Neural cell (in vitro differentiated cells): ENCODE measurements at regions not wholly inside any gene's neighbourhood (a gene's known extent, or its start where the extent isn't known, plus 50 kb on each side); places are given as distances from the start of the nearest gene placed in this dataset.

ENCODE experiments used
- H2AFZ ChIP-seq: fragments of 200-600, 300-800 bp; sonication (generic), shearing (Covaris generic); 2 replicates; pipeline ENCODE4 v1.6.0; 2014; ENCODE audit warnings: low read depth, mild to moderate bottlenecking, antibody characterized with exemption, low read length, moderate library complexity
- H3F3A ChIP-seq: fragments of 200-600 bp; shearing (Covaris generic); 2 replicates; pipeline ENCODE4 v1.6.1; 2016; ENCODE audit warnings: mild to moderate bottlenecking, moderate library complexity, mixed read lengths, antibody characterized with exemption, low read length; ENCODE audit not compliant: insufficient read depth, poor library complexity, severe bottlenecking
- H3K27ac ChIP-seq: fragments of 200-600, 300-800 bp; sonication (generic), shearing (Covaris generic); 2 replicates; pipeline ENCODE4 v1.5.1; 2014; ENCODE audit warnings: mild to moderate bottlenecking, low read length, moderate library complexity
- H3K27me3 ChIP-seq: fragments of 300-800, 200-600 bp; sonication (generic), shearing (Covaris generic); 2 replicates; pipeline ENCODE4 v1.6.0; 2014; ENCODE audit warnings: mild to moderate bottlenecking, low read depth, low read length, moderate library complexity; ENCODE audit not compliant: insufficient read depth
- H3K36me3 ChIP-seq: fragments of 300-800, 200-600 bp; sonication (generic), shearing (Covaris generic); 2 replicates; pipeline ENCODE4 v1.5.1; 2014; ENCODE audit warnings: mild to moderate bottlenecking, antibody characterized with exemption, low read length, moderate library complexity; ENCODE audit not compliant: insufficient read depth
- H3K4me2 ChIP-seq: fragments of 300-800, 200-600 bp; sonication (generic), shearing (Covaris generic); 2 replicates; pipeline ENCODE4 v1.6.0; 2014; ENCODE audit warnings: mild to moderate bottlenecking, low read length
- H3K4me3 ChIP-seq: fragments of 300-800, 200-600 bp; sonication (generic), shearing (Covaris generic); 2 replicates; pipeline ENCODE4 v1.5.1; 2014; ENCODE audit warnings: mild to moderate bottlenecking, low read length, moderate library complexity
- H3K79me2 ChIP-seq: fragments of 200-600 bp; shearing (Covaris generic); replicated peaks from 2 replicates; pipeline ENCODE4 v1.6.0; 2014; ENCODE audit warnings: mild to moderate bottlenecking, low read length, moderate library complexity; ENCODE audit not compliant: insufficient read depth
- H3K9ac ChIP-seq: fragments of 300-800, 200-600 bp; sonication (generic), shearing (Covaris generic); 2 replicates; pipeline ENCODE4 v1.6.1; 2016; ENCODE audit warnings: mild to moderate bottlenecking, low read length, mixed read lengths
- H3K9me2 ChIP-seq: fragments of 200-600 bp; shearing (Covaris generic); 2 replicates; pipeline ENCODE4 v1.6.1; 2016; ENCODE audit warnings: mild to moderate bottlenecking, low read length, mixed read lengths; ENCODE audit not compliant: insufficient read depth
- H3K9me3 ChIP-seq: fragments of 200-600, 300-800 bp; sonication (generic), shearing (Covaris generic); 2 replicates; pipeline ENCODE4 v1.6.1; 2016; ENCODE audit warnings: mild to moderate bottlenecking, mixed run types, low read length, moderate library complexity, mixed read lengths
- H4K20me1 ChIP-seq: fragments of 200-600 bp; shearing (Covaris generic); 2 replicates; pipeline ENCODE4 v1.6.1; 2016; ENCODE audit warnings: mild to moderate bottlenecking, mixed run types; ENCODE audit not compliant: insufficient read depth
- CTCF ChIP-seq: fragments of 450-650 bp; IDR thresholded peaks from 2 replicates; pipeline ENCODE4 v1.5.1; 2014; ENCODE audit warnings: antibody characterized with exemption, mild to moderate bottlenecking, moderate library complexity; ENCODE audit not compliant: poor library complexity, severe bottlenecking
- EP300 ChIP-seq: fragments of 450-650 bp; conservative IDR thresholded peaks from 2 replicates; pipeline ENCODE4 v1.6.1; 2014; ENCODE audit warnings: antibody characterized with exemption, mild to moderate bottlenecking, moderate library complexity; ENCODE audit not compliant: poor library complexity, severe bottlenecking
- EZH2 ChIP-seq: fragments of 200-600, 300-800 bp; shearing (Covaris generic), sonication (generic); IDR thresholded peaks from 2 replicates; pipeline ENCODE4 v1.6.1; 2014; ENCODE audit warnings: antibody characterized with exemption, low read length, borderline replicate concordance, mild to moderate bottlenecking; ENCODE audit not compliant: insufficient read depth, poor library complexity, severe bottlenecking
- MXI1 ChIP-seq: fragments of 450-650 bp; conservative IDR thresholded peaks from 2 replicates; pipeline ENCODE4 v1.6.1; 2014; ENCODE audit warnings: antibody characterized with exemption, mild to moderate bottlenecking; ENCODE audit not compliant: poor library complexity, severe bottlenecking
- POLR2AphosphoS5 ChIP-seq: IDR thresholded peaks from 2 replicates; pipeline ENCODE4 v1.6.1; 2012
- RAD21 ChIP-seq: fragments of 450-650 bp; conservative IDR thresholded peaks from 2 replicates; pipeline ENCODE4 v1.6.1; 2014; ENCODE audit warnings: antibody characterized with exemption, mild to moderate bottlenecking, moderate library complexity
- REST ChIP-seq: IDR thresholded peaks from 2 replicates; pipeline ENCODE4 v1.6.1; 2012; ENCODE audit warnings: borderline replicate concordance
- SMC3 ChIP-seq: fragments of 450-650 bp; conservative IDR thresholded peaks from 2 replicates; pipeline ENCODE4 v1.6.1; 2014; ENCODE audit warnings: antibody characterized with exemption, mild to moderate bottlenecking, moderate library complexity; ENCODE audit not compliant: poor library complexity
- TAF1 ChIP-seq: IDR thresholded peaks from 2 replicates; pipeline ENCODE4 v1.6.1; 2012; ENCODE audit warnings: low read depth

- Histone ChIP-seq H4K20me1 (no peaks in the 10 kb centered on the region), H3K4me3 (no peak overlapping the region), H3K4me2 (no peak overlapping the region), H3K36me3 (no peaks in the 10 kb centered on the region), H2AFZ (no peak overlapping the region), H3K79me2 (no peaks in the 10 kb centered on the region), H3K9me3 (no peaks in the 10 kb centered on the region), H3K27ac (no peak overlapping the region), H3F3A (no peaks in the 10 kb centered on the region), H3K27me3 (no peaks in the 10 kb centered on the region), H3K9me2 (no peaks in the 10 kb centered on the region), H3K9ac (no peak overlapping the region)
- no peak for TF ChIP-seq REST
- TF ChIP-seq POLR2AphosphoS5 = no peak
These were observed 87.3 kb downstream of the RSPH3 start for GRCh38 chr6:158912655-158913054.

- Histone ChIP-seq H4K20me1 (no peaks in the 10 kb centered on the region), H3K27ac (no peak overlapping the region), H3K79me2 (no peaks in the 10 kb centered on the region), H3K9me2 (no peaks in the 10 kb centered on the region), H3K4me2 (no peak overlapping the region), H3K36me3 (no peaks in the 10 kb centered on the region), H3K4me3 (no peak overlapping the region), H3K9me3 (no peaks in the 10 kb centered on the region), H3K9ac (no peak overlapping the region), H3F3A (no peaks in the 10 kb centered on the region), H3K27me3 (no peaks in the 10 kb centered on the region), H2AFZ (no peak overlapping the region)
- TF ChIP-seq POLR2AphosphoS5 (no peak), EP300 (no peak), TAF1 (no peak), MXI1 (no peak), RAD21 (no peak), EZH2 (no peak), CTCF (no peak), REST (no peak), SMC3 (no peak)
These were observed 88.1 kb downstream of the RSPH3 start for GRCh38 chr6:158911746-158912480.
